Trophoblast cell (in vitro differentiated cells and primary cell): ENCODE measurements at regions not wholly inside any gene's neighbourhood (a gene's known extent, or its start where the extent isn't known, plus 50 kb on each side); places are given as distances from the start of the nearest gene placed in this dataset.
"Not testable (repeated sequence)": the region's sequence is repeated elsewhere in the genome, so short reads cannot be mapped to it uniquely, and the experiment has no call there.

Experiments
- DNase-seq, 2 donors: peaks; one replicate each; pipeline ENCODE4 v3.0.0-alpha.2; 2016
- H2AFZ ChIP-seq: 2 replicates; pipeline ENCODE4 v1.6.1; 2013; ENCODE audit warnings: low read length, moderate library complexity, mild to moderate bottlenecking; ENCODE audit not compliant: insufficient read depth, poor library complexity
- H2AK5ac ChIP-seq: 2 replicates; pipeline ENCODE4 v1.6.1; 2013; ENCODE audit warnings: mild to moderate bottlenecking, low read length
- H2BK120ac ChIP-seq: 2 replicates; pipeline ENCODE4 v1.6.1; 2013; ENCODE audit warnings: low read length, mild to moderate bottlenecking, moderate library complexity; ENCODE audit not compliant: insufficient read depth, poor library complexity
- H2BK12ac ChIP-seq: 2 replicates; pipeline ENCODE4 v1.6.1; 2013; ENCODE audit warnings: mild to moderate bottlenecking, low read length, moderate library complexity
- H2BK5ac ChIP-seq: 2 replicates; pipeline ENCODE4 v1.6.1; 2013; ENCODE audit warnings: low read length, low read depth, moderate library complexity, mild to moderate bottlenecking; ENCODE audit not compliant: poor library complexity
- H3K14ac ChIP-seq: 2 replicates; pipeline ENCODE4 v1.6.1; 2013; ENCODE audit warnings: mild to moderate bottlenecking, low read length
- H3K18ac ChIP-seq: 2 replicates; pipeline ENCODE4 v1.6.1; 2013; ENCODE audit warnings: mild to moderate bottlenecking, low read length
- H3K23ac ChIP-seq: 2 replicates; pipeline ENCODE4 v1.6.1; 2013; ENCODE audit warnings: low read length
- H3K27ac ChIP-seq: 2 replicates; pipeline ENCODE4 v1.5.1; 2013; ENCODE audit warnings: low read depth, mild to moderate bottlenecking, inconsistent platforms, low read length, moderate library complexity
- H3K27me3 ChIP-seq: 2 replicates; pipeline ENCODE4 v1.6.1; 2013; ENCODE audit warnings: inconsistent platforms, mild to moderate bottlenecking, low read length, moderate library complexity; ENCODE audit not compliant: insufficient read depth
- H3K36me3 ChIP-seq, 2 experiments: 1 replicate in 1 of 2; 2 replicates in 1 of 2; pipeline ENCODE4 v1.6.1; 2013; ENCODE audit warnings: low read length in 2 of 2, mild to moderate bottlenecking in 2 of 2, moderate library complexity in 1 of 2; ENCODE audit not compliant: insufficient read depth in 2 of 2, control insufficient read depth in 1 of 2
- H3K4ac ChIP-seq: 2 replicates; pipeline ENCODE4 v1.6.1; 2013; ENCODE audit warnings: low read depth, mild to moderate bottlenecking, low read length, moderate library complexity
- H3K4me1 ChIP-seq, 2 experiments: 1 replicate in 1 of 2; 2 replicates in 1 of 2; pipeline ENCODE4 v1.6.1; 2013; ENCODE audit warnings: low read length in 2 of 2, mild to moderate bottlenecking in 2 of 2, moderate library complexity in 1 of 2; ENCODE audit not compliant: insufficient read depth in 2 of 2, control insufficient read depth in 1 of 2
- H3K4me2 ChIP-seq: 2 replicates; pipeline ENCODE4 v1.6.1; 2013; ENCODE audit warnings: inconsistent platforms, mild to moderate bottlenecking, low read length, moderate library complexity
- H3K4me3 ChIP-seq: 2 replicates; pipeline ENCODE4 v1.5.1; 2013; ENCODE audit warnings: mild to moderate bottlenecking, low read depth, low read length, inconsistent platforms
- H3K79me1 ChIP-seq: one replicate; pipeline ENCODE4 v1.6.1; 2013; ENCODE audit warnings: low read length
- H3K79me2 ChIP-seq: 2 replicates; pipeline ENCODE4 v1.6.1; 2013; ENCODE audit warnings: low read length, mild to moderate bottlenecking; ENCODE audit not compliant: control insufficient read depth, insufficient read depth, poor library complexity
- H3K9ac ChIP-seq: 2 replicates; pipeline ENCODE4 v1.6.1; 2013; ENCODE audit warnings: mild to moderate bottlenecking, low read length
- H3K9me3 ChIP-seq: 2 replicates; pipeline ENCODE4 v1.6.1; 2013; ENCODE audit warnings: low read depth, mild to moderate bottlenecking, control low read depth, inconsistent platforms, low read length; ENCODE audit not compliant: insufficient read depth
- H4K12ac ChIP-seq: 2 replicates; pipeline ENCODE4 v1.6.1; 2013; ENCODE audit warnings: low read depth, mild to moderate bottlenecking, low read length, moderate library complexity
- H4K8ac ChIP-seq: 2 replicates; pipeline ENCODE4 v1.6.1; 2013; ENCODE audit warnings: low read depth, mild to moderate bottlenecking, low read length, moderate library complexity
- H4K91ac ChIP-seq: one replicate; pipeline ENCODE4 v1.6.1; 2013; ENCODE audit warnings: low read depth, mild to moderate bottlenecking, low read length, moderate library complexity
- WGBS: extraction: QIAGEN DNeasy Blood & Tissue Kit; methylation state at CpG from one replicate; pipeline ENCODE4 v1.1.7; 2013; ENCODE audit warnings: missing lambda C conversion rate; ENCODE audit not compliant: insufficient read length, insufficient coverage; ENCODE audit errors: extremely low coverage; 5-methylcytosine and 5-hydroxymethylcytosine counted together

GRCh38 chr7:55261386-55261770 lies 103.8 kb upstream of the LANCL2 start:
- H3K4ac ChIP-seq = no peak overlapping the region
- WGBS = no CpG with 5 or more reads among the region's 1 CpG
- H3K23ac ChIP-seq = no peak overlapping the region
- H4K8ac ChIP-seq = no peak overlapping the region
- no peak overlapping the region for H2BK120ac ChIP-seq
- no peaks in the 10 kb centered on the region for H3K27me3 ChIP-seq
- H3K4me3 ChIP-seq = no peak overlapping the region
- no peaks in the 10 kb centered on the region for H3K79me1 ChIP-seq
- H3K27ac ChIP-seq = no peak overlapping the region
- H3K4me2 ChIP-seq = no peak overlapping the region
- no peak overlapping the region for H2BK5ac ChIP-seq
- H3K18ac ChIP-seq = no peak overlapping the region
- no peak overlapping the region for H3K14ac ChIP-seq
- H3K9me3 ChIP-seq = no peaks in the 10 kb centered on the region
- H2AK5ac ChIP-seq = no peak overlapping the region
- H2BK12ac ChIP-seq = no peak overlapping the region
- no peaks in the 10 kb centered on the region for H3K79me2 ChIP-seq
- no peak overlapping the region for H4K91ac ChIP-seq
- no peak overlapping the region for H3K9ac ChIP-seq
- no peaks in the 10 kb centered on the region for H3K4me1 ChIP-seq
- H2AFZ ChIP-seq = no peak overlapping the region
- no peaks in the 10 kb centered on the region for H3K36me3 ChIP-seq
- no peak for DNase-seq
- H4K12ac ChIP-seq = no peak overlapping the region

GRCh38 chr7:55265328-55265727 lies 99.8 kb upstream of the LANCL2 start:
- not testable (repeated sequence) for H3K4me1 ChIP-seq, H2AK5ac ChIP-seq, H3K9me3 ChIP-seq, H3K18ac ChIP-seq, H3K4me3 ChIP-seq, H2AFZ ChIP-seq, H2BK120ac ChIP-seq, H3K9ac ChIP-seq, H3K4ac ChIP-seq, H3K23ac ChIP-seq, H3K27me3 ChIP-seq, H3K14ac ChIP-seq, H3K36me3 ChIP-seq, H2BK5ac ChIP-seq, H3K79me1 ChIP-seq, DNase-seq, H3K4me2 ChIP-seq, H2BK12ac ChIP-seq, H3K27ac ChIP-seq, H4K91ac ChIP-seq, H3K79me2 ChIP-seq, H4K8ac ChIP-seq, H4K12ac ChIP-seq
- no CpG with 5 or more reads among the region's 8 CpGs for WGBS

GRCh38 chr7:55265836-55266642 lies 99.1 kb upstream of the LANCL2 start:
- Histone ChIP-seq H3K4me1 (no peaks in the 10 kb centered on the region), H3K27me3 (no peaks in the 10 kb centered on the region), H3K27ac (no peak overlapping the region), H3K4me2 (no peak overlapping the region), H3K4ac (no peak overlapping the region), H3K4me3 (no peak overlapping the region), H4K91ac (no peak overlapping the region), H2BK5ac (no peak overlapping the region), H3K9ac (no peak overlapping the region), H3K14ac (no peak overlapping the region), H3K79me1 (no peaks in the 10 kb centered on the region), H3K23ac (no peak overlapping the region), H3K79me2 (no peaks in the 10 kb centered on the region), H3K36me3 (no peaks in the 10 kb centered on the region), H4K8ac (no peak overlapping the region), H2AFZ (no peak overlapping the region), H2AK5ac (no peak overlapping the region), H2BK12ac (no peak overlapping the region), H2BK120ac (no peak overlapping the region), H3K18ac (no peak overlapping the region), H3K9me3 (peaks cover 2% of the 10 kb centered on the region), H4K12ac (no peak overlapping the region)
- WGBS = no CpG with 5 or more reads among the region's 8 CpGs
- no peak for DNase-seq

DNA sequence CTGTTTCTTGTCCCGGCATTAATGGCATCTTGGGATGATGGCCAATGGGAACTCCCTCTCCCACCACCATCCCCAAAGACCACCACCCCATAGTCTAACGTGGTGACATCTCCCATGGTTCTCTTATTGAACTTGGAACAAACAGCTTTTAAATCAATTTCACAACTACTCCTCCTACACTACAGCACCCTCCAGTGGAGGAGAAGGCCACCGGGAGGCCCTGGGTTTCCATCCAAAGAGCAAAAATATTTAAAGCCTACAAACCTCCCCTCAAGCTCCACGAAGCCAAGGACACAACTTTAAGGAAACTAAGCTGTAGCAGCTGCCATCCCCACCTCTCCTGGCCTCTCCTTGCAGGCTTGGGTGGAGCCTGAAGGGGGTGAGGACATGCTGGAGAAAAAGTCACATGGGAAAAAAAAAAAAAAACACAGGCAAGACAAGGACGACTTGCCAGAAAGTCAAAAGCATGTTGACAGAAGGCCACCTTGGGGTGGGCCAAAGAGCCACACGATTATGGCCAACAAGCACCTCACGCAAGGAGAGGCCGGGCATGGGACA lies 94.0 kb upstream of the LANCL2 start:
- Histone ChIP-seq H2BK12ac (no peak overlapping the region), H3K9ac (no peak overlapping the region), H3K14ac (no peak overlapping the region), H3K27ac (no peak overlapping the region), H3K9me3 (peaks cover 2% of the 10 kb centered on the region), H3K36me3 (no peaks in the 10 kb centered on the region), H3K23ac (no peak overlapping the region), H3K4me3 (no peak overlapping the region), H3K4me1 (no peaks in the 10 kb centered on the region), H3K79me1 (no peaks in the 10 kb centered on the region), H3K27me3 (no peaks in the 10 kb centered on the region), H4K91ac (no peak overlapping the region), H2BK120ac (no peak overlapping the region), H4K8ac (no peak overlapping the region), H4K12ac (no peak overlapping the region), H2BK5ac (no peak overlapping the region), H3K18ac (no peak overlapping the region), H3K4me2 (no peak overlapping the region), H3K79me2 (no peaks in the 10 kb centered on the region), H2AK5ac (no peak overlapping the region), H2AFZ (no peak overlapping the region), H3K4ac (no peak overlapping the region)
- WGBS = no CpG with 5 or more reads among the region's 8 CpGs
- DNase-seq = peak in 1 of 2 donors; percentile 50
